LNCaP clone FGC (cell line): ENCODE measurements at regions not wholly inside any gene's neighbourhood (a gene's known extent, or its start where the extent isn't known, plus 50 kb on each side); places are given as distances from the start of the nearest gene placed in this dataset.

Experiments
- DNase-seq: peaks from one replicate; pipeline ENCODE4 v3.0.0-alpha.2; 2011; ENCODE audit warnings: low read depth
- H3K4me3 ChIP-seq: 2 replicates; pipeline ENCODE4 v1.5.1; 2011; ENCODE audit warnings: mild to moderate bottlenecking, low read depth, low read length, control low read depth
- TF ChIP-seq, protein P1 (sequence below): IDR thresholded peaks from 2 replicates; pipeline ENCODE4 v1.5.1; 2012; ENCODE audit warnings: mild to moderate bottlenecking; ENCODE audit not compliant: control insufficient read depth, insufficient read depth; ENCODE audit errors: extremely low read depth

DNA sequence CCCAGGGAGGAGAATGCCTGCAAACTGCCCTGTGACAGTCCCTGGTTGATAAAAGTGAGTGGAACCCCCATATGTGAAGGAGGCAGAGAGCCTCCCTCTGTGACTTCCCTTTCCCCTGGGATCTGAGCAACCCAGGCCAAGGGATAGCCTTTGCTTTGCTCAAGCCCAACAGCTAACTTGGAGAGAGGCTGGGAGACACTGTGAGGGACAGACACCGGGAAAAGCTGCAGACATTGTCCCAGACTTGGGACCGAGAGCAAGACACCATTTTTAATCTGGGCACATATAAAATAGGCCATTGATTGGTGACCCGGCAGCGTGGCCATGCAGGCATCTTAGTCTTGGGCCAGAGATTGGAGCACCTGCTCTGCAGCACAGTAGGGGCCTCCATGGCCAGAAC, 96.1 kb upstream of the SALL3 start:
- DNase-seq = no peak
- TF ChIP-seq, protein P1, sequence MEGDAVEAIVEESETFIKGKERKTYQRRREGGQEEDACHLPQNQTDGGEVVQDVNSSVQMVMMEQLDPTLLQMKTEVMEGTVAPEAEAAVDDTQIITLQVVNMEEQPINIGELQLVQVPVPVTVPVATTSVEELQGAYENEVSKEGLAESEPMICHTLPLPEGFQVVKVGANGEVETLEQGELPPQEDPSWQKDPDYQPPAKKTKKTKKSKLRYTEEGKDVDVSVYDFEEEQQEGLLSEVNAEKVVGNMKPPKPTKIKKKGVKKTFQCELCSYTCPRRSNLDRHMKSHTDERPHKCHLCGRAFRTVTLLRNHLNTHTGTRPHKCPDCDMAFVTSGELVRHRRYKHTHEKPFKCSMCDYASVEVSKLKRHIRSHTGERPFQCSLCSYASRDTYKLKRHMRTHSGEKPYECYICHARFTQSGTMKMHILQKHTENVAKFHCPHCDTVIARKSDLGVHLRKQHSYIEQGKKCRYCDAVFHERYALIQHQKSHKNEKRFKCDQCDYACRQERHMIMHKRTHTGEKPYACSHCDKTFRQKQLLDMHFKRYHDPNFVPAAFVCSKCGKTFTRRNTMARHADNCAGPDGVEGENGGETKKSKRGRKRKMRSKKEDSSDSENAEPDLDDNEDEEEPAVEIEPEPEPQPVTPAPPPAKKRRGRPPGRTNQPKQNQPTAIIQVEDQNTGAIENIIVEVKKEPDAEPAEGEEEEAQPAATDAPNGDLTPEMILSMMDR = no peak
- no peak overlapping the region for H3K4me3 ChIP-seq

DNA sequence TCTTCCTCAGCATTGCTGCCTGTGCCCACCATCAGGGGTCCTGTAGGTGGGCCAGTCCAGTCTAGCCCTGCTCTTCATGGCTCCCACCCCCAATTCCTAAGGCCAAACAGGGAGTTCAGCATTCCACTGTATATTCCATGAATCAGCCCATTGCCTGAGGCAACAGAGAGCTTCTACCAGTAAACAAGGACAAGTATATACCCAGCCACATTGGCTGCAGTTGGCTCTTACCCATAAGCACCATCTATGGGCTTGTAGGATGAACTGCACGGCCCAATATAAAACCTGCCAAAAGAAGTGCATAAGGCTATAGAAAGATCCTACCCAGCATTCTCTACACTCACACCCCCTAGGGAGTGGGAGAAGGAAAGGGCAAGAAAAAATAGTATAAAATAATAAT, 95.1 kb upstream of the SALL3 start:
- DNase-seq = no peak
- no peak overlapping the region for H3K4me3 ChIP-seq
- TF ChIP-seq, protein P1 = peak; percentile 19

DNA sequence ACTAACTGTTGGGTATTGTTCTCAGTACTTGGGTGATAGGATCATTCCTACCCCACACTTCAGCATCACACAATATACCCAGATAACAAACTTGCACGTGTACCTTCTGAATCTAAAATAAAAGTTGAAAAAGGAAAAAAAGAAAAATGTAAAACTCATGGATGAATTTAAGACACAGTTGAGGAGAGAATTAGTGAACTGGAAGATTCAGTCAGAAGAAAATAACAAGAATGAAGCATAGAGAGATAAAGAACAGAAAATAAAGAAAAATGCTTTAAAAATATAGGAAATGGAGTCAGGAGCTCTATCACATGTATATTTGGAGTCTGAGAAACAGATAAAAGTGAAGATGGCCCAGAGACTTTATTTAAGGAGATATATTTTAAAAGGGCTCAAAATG, 90.4 kb upstream of the SALL3 start:
- no peak for DNase-seq
- TF ChIP-seq, protein P1 = no peak
- H3K4me3 ChIP-seq = no peak overlapping the region

DNA sequence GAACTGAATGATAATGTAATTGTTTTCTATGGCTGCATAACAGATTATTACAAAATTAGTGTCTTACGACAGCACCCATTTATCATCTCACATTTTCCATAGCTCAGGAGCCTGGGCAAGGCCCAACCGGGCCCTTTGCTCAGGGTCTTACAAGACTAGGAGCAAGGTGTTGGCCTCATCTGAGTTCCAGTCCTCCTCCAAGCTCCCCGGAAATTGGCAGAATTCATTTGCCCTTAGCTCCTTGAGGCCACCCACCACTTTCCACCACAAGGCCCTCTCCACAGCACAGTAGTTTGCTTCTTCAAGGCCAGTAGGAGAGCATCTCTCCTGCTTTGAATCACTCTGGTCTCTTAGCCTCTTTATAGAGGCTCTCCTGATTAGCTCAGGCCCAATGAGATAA, 89.2 kb upstream of the SALL3 start:
- DNase-seq = no peak
- TF ChIP-seq, protein P1 = no peak
- H3K4me3 ChIP-seq = no peak overlapping the region

DNA sequence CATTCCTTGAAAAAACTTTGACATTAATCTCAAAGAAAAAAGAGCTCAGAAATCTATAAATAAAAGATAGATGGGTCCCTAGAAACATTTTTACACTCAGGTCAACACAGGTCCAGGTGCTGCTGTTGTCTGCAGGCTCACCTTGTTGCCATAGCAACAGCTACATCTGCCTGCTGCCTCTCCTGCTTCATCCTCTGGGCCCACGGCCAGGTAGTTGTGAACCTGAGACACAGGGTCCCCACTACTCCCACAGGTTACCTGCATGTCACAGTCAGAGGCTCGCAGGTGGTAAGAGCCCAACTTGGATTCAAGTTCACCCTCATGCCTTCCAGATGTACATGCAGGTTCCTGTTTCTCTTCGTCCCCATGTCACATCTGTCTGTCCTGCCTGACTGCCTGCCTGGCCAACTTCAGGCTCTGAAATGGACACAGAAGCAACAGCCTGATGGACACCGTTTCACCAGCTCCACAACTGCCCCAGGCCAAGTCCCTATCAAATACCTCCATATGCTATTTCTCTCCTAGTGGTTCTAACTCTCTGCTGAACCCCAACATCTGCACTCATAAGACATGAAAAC, 88.3 kb upstream of the SALL3 start:
- DNase-seq = no peak
- TF ChIP-seq, protein P1 = no peak

DNA sequence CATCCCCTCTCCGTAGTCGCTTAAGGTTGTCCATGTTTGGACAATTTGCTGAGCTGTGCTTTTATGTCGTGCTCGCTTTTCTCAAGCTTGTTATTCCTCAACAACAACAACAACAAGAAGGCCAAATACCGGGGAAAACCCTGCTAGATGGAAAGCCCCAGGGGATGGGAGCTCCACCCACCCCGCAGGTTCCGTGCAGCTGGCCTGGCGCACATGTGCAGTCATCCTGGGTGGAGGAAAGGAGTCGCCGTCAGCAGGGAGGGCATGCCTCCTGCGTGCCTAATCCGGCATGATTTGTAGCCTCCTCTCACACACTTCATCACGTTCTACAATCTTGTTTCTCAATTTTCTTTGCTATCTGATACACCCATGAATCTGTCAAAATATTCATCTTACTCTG, 87.4 kb upstream of the SALL3 start:
- TF ChIP-seq, protein P1 = no peak
- H3K4me3 ChIP-seq = no peak overlapping the region
- DNase-seq = no peak

More for the DNA sequence above, 88.3 kb upstream of the SALL3 start:
- H3K4me3 ChIP-seq = no peak overlapping the region

DNA sequence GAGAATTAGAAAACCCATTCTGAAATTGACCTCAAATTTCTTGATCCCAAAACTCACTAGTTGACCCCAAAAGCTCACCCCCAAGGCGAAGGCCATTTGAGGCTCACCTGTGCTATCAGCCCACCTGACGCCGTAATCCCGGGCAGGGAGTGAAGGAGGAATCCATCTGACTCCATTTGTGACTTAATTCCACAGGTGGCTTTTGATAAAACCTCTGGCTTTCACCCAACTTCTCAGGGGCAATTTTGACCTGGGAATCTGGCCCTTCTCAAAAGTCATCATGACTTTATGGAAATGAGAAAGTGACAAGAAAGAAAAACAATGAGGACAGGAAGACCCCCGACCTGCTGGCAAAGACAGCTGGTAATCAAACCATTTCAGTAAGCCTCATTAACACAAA, 86.9 kb upstream of the SALL3 start:
- TF ChIP-seq, protein P1 = no peak

More for the DNA sequence above, 86.9 kb upstream of the SALL3 start:
- no peak for DNase-seq
- H3K4me3 ChIP-seq = no peak overlapping the region
